ENCODE measurements at regions not wholly inside any gene's neighbourhood (a gene's known extent, or its start where the extent isn't known, plus 50 kb on each side); places are given as distances from the start of the nearest gene placed in this dataset.
"Not testable (repeated sequence)": the region's sequence is repeated elsewhere in the genome, so short reads cannot be mapped to it uniquely, and the experiment has no call there.

- DNase-seq (ENCODE audit: low read depth): no peak
- TF ChIP-seq CTCF (IDR thresholded peaks at IDR 0.05; ENCODE audit: control insufficient read depth, extremely low read depth, insufficient read depth): no peak
- H3K4me3 ChIP-seq (ENCODE audit: low read depth, low read length): no peak overlapping the region
Observed at GRCh38 chr5:167413506-167413905, 877.9 kb upstream of the WWC1 start.

GRCh38 chr5:167414611-167415010 lies 876.8 kb upstream of the WWC1 start:
- DNase-seq (ENCODE audit: low read depth): no peak
- no peak overlapping the region for H3K4me3 ChIP-seq (ENCODE audit: low read depth, low read length)
- TF ChIP-seq CTCF (IDR thresholded peaks at IDR 0.05; ENCODE audit: control insufficient read depth, extremely low read depth, insufficient read depth): no peak

DNA sequence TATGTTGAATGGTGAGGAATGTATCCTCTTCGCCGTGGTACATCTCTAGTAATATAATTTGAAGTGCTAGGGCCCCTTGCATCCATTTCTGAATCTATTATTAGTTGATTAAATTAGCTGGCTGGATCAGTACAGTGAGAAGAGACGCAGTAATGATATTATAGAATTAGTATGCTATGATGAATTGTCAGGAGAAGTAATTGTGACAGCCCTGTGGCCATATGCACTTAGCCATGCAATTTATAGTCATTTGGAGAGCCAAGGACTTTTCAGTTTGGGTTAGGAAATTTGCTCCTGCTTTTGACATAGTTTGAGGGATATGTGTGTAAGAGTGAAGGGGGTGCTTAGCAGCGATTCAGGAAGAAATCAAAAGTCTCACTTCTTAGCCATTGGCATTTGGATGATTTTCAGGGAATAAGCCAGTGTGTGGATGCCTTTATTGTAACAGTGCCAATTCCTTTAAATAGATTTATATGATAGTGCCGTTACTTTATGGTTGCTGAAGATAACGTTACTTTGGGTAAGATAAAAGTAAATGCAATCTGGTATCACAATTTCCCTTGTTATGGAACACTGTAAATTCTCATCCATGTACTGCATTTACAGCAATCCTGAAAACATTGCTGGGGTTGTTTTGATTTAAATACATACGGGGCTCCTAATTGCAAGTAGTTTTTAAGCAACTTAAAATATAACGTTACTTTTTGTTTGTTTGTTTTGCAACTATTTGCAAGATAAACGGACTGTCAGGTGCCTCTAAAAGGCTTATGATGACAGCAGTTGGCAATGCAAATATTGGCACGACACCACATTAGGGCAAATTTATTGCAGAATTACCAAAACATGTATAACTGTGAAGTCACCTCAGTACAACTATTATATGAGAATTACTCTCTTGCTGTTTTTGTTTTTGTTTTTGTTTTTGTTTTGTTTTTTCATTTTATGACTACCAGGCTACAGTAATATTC lies 875.4 kb upstream of the WWC1 start:
- no peak for TF ChIP-seq CTCF (IDR thresholded peaks at IDR 0.05; ENCODE audit: control insufficient read depth, extremely low read depth, insufficient read depth)
- peak; percentile 37 for DNase-seq (ENCODE audit: low read depth)
- no peak overlapping the region for H3K4me3 ChIP-seq (ENCODE audit: low read depth, low read length)

DNA sequence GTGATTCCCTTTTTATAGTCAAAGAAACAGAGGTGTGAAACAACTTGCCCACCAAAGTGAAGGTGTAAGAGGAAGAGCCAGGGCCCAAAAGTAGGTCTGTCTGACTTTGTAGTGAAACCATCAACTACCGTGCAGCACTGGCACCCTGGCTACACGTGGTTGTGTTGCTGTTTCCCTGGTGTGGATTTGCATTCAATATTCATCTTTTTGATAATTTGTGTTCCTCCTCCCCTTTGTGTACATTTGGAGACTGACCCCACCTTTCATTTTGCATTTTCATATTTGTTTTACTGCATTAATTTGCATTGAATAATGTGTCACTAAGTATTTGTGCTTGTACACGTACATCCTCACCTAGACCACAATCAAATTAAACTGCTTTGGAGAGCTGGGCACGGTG lies 873.8 kb upstream of the WWC1 start:
- no peak overlapping the region for H3K4me3 ChIP-seq (ENCODE audit: low read depth, low read length)
- DNase-seq (ENCODE audit: low read depth): no peak
- no peak for TF ChIP-seq CTCF (IDR thresholded peaks at IDR 0.05; ENCODE audit: control insufficient read depth, extremely low read depth, insufficient read depth)

GRCh38 chr5:167425161-167425560 lies 866.3 kb upstream of the WWC1 start:
- TF ChIP-seq CTCF (IDR thresholded peaks at IDR 0.05; ENCODE audit: control insufficient read depth, extremely low read depth, insufficient read depth): no peak
- DNase-seq (ENCODE audit: low read depth): no peak
- no peak overlapping the region for H3K4me3 ChIP-seq (ENCODE audit: low read depth, low read length)

DNA sequence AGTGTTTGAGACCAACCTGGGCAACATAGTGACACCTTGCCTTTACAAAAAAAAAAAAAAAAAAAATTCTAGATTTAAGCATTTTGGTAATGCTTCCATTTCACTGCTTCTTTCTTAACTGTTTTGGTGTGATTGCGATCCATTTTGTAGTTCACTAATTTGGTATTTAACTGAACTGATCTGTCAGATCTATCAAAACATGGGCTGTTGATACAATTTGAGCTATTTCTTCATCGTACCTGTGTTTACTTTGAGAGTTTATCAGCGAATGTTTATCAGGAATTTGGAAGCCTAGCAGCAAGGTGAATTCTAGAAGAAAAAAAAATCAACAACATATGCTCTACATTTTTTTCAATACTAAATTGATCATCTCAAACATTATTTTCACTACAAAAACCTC lies 864.9 kb upstream of the WWC1 start:
- no peak for DNase-seq (ENCODE audit: low read depth)
- TF ChIP-seq CTCF (IDR thresholded peaks at IDR 0.05; ENCODE audit: control insufficient read depth, extremely low read depth, insufficient read depth): no peak
- H3K4me3 ChIP-seq (ENCODE audit: low read depth, low read length): no peak overlapping the region

- not testable (repeated sequence) for H3K4me3 ChIP-seq (ENCODE audit: low read depth, low read length); DNase-seq (ENCODE audit: low read depth)
Observed at GRCh38 chr5:167427641-167428040, 863.8 kb upstream of the WWC1 start.

Data from LNCaP clone FGC (cell line).